HG03095 (cell line): ENCODE measurements at regions not wholly inside any gene's neighbourhood (a gene's known extent, or its start where the extent isn't known, plus 50 kb on each side); places are given as distances from the start of the nearest gene placed in this dataset.

Source experiments
- ATAC-seq: cut with Tn5 transposase; IDR thresholded peaks from one replicate; pipeline ENCODE4 v1.9.1; 2021; ENCODE audit warnings: moderate library complexity; ENCODE audit not compliant: unreplicated experiment

- no peak for ATAC-seq
Measured at GRCh38 chr13:99053636-99054233, 75.9 kb upstream of the DOCK9 start.

- ATAC-seq = no peak
Measured at GRCh38 chr13:99055281-99055680, 77.4 kb upstream of the DOCK9 start.

GRCh38 chr13:99055735-99056134, 77.9 kb upstream of the DOCK9 start:
- no peak for ATAC-seq

GRCh38 chr13:99056381-99057014, 78.6 kb upstream of the DOCK9 start:
- no peak for ATAC-seq

- ATAC-seq = no peak
Measured at GRCh38 chr13:99057310-99057975, 79.6 kb upstream of the DOCK9 start.

- no peak for ATAC-seq
Measured at GRCh38 chr13:99058527-99059495, 80.9 kb upstream of the DOCK9 start.

GRCh38 chr13:99059498-99060075, 81.7 kb upstream of the DOCK9 start:
- no peak for ATAC-seq

GRCh38 chr13:99061411-99061810, 83.5 kb upstream of the DOCK9 start:
- ATAC-seq = no peak

GRCh38 chr13:99062593-99062992, 84.7 kb upstream of the DOCK9 start:
- no peak for ATAC-seq

- no peak for ATAC-seq
Measured at GRCh38 chr13:99063178-99063577, 85.3 kb upstream of the DOCK9 start.

GRCh38 chr13:99063952-99064351, 86.1 kb upstream of the DOCK9 start:
- ATAC-seq = no peak

- no peak for ATAC-seq
Measured at GRCh38 chr13:99064624-99065234, 86.9 kb upstream of the DOCK9 start.

GRCh38 chr13:99065235-99066015, 87.6 kb upstream of the DOCK9 start:
- no peak for ATAC-seq

GRCh38 chr13:99066219-99066618, 88.4 kb upstream of the DOCK9 start:
- ATAC-seq = no peak

GRCh38 chr13:99067159-99067985, 89.5 kb upstream of the DOCK9 start:
- no peak for ATAC-seq

- no peak for ATAC-seq
Measured at GRCh38 chr13:99071211-99071610, 93.3 kb upstream of the DOCK9 start.

GRCh38 chr13:99071666-99072065, 93.8 kb upstream of the DOCK9 start:
- ATAC-seq = no peak

GRCh38 chr13:99072356-99072755, 94.5 kb upstream of the DOCK9 start:
- no peak for ATAC-seq

- no peak for ATAC-seq
Measured at GRCh38 chr13:99072941-99073340, 95.1 kb upstream of the DOCK9 start.
